GM12873 (cell line): ENCODE measurements at regions not wholly inside any gene's neighbourhood (a gene's known extent, or its start where the extent isn't known, plus 50 kb on each side); places are given as distances from the start of the nearest gene placed in this dataset.

Experiments
- TF ChIP-seq, protein P1 (sequence below): IDR thresholded peaks from 2 replicates; pipeline ENCODE4 v1.5.1; 2012; ENCODE audit warnings: low read depth, mild to moderate bottlenecking, moderate library complexity, low read length, control low read depth; ENCODE audit not compliant: insufficient read depth; ENCODE audit errors: missing control alignments

DNA sequence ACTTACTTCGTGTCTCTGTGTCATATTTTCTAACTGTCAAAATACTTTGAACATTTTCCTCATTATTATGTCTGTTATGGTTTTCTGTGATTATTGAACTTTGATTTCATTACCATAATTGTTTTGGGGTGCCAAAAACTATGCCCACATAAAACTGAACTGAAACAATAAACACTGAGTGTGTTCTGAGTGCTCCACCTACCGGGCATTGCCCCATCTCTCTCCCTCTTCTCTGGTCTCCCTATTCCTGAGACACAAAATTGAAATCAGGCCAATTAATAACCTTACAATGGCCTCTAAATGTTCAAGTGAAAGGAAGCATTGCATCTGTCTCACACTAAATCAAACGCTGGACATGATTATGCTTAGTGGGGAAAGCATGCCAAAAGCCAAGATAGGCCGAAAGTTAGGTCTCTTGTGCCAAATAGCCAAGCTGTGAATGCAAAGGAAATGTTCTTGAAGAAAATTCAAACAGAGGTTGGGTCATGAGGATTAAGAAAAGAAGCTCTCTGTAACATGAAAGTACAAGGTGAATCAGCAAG is 972.3 kb downstream of the PCDH7 start:
- TF ChIP-seq, protein P1, sequence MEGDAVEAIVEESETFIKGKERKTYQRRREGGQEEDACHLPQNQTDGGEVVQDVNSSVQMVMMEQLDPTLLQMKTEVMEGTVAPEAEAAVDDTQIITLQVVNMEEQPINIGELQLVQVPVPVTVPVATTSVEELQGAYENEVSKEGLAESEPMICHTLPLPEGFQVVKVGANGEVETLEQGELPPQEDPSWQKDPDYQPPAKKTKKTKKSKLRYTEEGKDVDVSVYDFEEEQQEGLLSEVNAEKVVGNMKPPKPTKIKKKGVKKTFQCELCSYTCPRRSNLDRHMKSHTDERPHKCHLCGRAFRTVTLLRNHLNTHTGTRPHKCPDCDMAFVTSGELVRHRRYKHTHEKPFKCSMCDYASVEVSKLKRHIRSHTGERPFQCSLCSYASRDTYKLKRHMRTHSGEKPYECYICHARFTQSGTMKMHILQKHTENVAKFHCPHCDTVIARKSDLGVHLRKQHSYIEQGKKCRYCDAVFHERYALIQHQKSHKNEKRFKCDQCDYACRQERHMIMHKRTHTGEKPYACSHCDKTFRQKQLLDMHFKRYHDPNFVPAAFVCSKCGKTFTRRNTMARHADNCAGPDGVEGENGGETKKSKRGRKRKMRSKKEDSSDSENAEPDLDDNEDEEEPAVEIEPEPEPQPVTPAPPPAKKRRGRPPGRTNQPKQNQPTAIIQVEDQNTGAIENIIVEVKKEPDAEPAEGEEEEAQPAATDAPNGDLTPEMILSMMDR, result no peak

DNA sequence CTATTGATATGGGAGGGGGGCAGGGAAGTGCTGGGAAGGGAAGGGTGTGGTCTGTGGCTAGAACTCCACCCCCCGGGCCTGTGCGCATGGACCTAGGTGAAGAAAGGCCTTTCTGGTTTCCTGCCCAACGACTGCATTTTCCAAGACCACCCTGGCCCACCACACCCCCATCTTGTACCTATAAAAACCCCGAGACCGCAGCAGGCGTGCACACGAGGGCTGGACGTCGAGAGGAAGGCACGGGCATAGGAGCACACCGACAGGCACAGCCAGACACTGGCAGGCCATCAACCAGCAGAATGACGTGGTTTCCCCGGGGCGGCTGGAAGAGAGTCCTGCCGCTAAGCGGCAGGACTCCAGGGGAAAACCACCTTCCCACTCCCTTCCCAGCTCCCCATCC is 981.1 kb downstream of the PCDH7 start:
- TF ChIP-seq, protein P1, result no peak

DNA sequence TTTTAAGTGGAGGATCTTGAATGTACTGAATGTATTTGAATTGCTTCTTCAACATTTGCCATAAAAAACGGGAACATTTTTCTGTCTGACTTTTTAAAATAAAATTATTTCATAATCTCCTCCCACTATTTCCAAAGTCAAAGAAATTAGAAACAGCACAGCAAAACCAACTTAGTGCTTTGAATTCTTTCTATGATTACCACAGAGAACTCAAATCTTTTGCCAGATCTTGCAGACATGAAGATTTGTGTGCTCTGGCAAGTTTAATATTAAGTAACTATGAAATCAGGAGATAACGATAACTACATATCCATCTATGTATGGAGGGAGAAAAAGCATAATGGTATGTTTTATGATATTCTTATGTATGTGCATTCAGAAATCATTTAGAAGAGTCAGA is 982.2 kb downstream of the PCDH7 start:
- TF ChIP-seq, protein P1, result no peak

DNA sequence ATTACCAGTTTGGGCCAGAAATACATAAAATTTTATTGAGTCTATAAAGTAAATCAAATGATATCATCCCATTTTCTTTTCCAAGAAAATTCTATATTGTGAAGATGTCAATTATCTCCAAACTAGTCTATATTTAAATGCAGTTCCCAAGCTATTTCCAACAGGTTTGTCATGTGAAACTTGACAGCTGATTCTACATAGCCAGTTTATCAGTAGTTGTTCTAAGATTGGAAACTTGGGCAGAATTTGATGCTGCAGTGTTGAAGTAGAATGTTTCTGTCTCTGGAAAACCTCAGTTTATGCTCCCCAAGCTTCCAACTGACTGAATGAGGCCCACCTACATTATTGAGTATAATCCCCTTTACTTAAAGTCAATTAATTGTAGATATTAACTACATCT is 994.1 kb downstream of the PCDH7 start:
- TF ChIP-seq, protein P1, result no peak

DNA sequence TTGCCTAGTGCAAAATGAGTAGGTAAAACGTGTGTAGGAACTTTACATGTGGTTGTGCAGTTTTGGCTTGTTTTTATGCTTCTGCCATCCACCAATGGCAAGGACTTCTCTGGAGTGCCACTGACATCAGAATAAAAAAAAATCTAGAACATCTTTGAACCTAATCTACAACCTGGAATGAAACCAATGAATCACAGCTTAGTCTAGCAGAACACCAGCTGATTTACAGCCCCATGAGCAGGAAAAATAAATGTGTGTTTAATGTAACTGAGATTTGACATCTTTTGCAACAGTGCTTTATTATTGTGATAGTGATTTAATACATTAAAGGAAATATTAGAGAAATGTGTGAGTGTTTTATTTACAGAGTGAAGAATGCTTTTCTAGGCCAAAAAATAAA is 995.1 kb downstream of the PCDH7 start:
- TF ChIP-seq, protein P1, result no peak

DNA sequence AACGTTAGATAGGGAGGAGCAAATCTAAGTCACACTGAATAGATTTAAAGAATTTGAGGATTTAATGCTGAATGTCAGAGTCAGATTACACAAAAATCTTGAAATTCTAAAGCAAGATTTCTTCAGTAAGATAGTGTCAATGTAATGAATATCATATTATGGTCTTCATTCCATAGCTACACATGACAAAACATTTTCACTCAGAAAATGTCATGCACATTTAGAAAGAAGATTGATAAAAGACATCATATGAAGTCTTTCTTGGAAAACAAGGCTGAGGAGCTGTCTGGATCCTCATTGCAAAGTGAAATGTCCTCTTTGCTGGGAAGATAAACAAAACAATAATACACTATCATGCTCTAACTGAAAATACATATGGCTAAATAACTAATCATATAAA is 1006.9 kb downstream of the PCDH7 start:
- TF ChIP-seq, protein P1, result no peak

DNA sequence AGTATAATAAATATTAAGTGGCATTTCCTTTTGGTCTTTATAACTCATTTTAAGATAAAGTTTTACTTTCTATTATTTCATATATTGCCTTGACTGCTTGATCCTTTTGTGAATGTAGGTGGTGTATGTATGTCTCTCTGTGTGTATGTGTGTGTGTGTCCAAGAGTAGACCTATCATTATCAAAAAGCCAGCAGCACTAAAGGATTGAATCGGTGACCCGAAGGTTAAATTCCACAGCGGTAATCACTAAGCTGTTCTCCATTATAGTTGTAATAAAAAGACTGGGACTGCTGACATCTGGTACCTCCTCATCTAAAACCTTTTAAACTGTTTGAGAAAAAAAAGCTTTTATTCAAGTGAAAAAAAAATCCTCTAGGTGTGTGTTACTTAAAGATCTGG is 1014.8 kb downstream of the PCDH7 start:
- TF ChIP-seq, protein P1, result no peak
